Testis (tissue), 2 donors: ENCODE measurements at regions not wholly inside any gene's neighbourhood (a gene's known extent, or its start where the extent isn't known, plus 50 kb on each side); places are given as distances from the start of the nearest gene placed in this dataset.

Source experiments
- POLR2A ChIP-seq: fragments of 450-650 bp; IDR thresholded peaks from one replicate; pipeline ENCODE4 v1.6.1; 2017; ENCODE audit warnings: antibody characterized with exemption, mild to moderate bottlenecking, moderate library complexity
- TF ChIP-seq, protein P1 (sequence below), 3 experiments: fragments of 450-650 bp in 2 of 3; fragments of 200-600 bp in 1 of 3; sonication (generic) in 1 of 3; IDR thresholded peaks; one replicate each; pipeline ENCODE4 v1.5.1; 2016 to 2019; ENCODE audit warnings: antibody characterized with exemption in 3 of 3, mild to moderate bottlenecking in 2 of 3, moderate library complexity in 1 of 3

DNA sequence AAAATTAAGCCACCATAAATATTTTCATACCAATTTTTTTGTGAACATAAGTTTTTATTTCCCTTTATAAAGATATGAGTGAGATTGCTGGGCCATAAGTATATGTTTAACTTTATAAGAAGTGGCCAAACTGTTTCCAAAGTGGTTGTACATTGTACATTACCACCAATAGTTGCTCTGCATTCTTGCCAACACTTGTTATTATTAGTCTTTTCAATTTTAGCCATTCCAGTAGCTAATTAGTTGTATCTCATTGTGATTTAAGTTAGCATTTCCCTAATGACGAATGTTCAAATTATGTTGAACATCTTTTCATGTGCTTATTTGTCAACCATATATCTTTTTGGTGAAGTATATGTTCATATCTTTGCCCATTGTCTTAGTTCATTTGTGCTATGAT lies 64.0 kb upstream of the DNAH14 start:
- TF ChIP-seq, protein P1, sequence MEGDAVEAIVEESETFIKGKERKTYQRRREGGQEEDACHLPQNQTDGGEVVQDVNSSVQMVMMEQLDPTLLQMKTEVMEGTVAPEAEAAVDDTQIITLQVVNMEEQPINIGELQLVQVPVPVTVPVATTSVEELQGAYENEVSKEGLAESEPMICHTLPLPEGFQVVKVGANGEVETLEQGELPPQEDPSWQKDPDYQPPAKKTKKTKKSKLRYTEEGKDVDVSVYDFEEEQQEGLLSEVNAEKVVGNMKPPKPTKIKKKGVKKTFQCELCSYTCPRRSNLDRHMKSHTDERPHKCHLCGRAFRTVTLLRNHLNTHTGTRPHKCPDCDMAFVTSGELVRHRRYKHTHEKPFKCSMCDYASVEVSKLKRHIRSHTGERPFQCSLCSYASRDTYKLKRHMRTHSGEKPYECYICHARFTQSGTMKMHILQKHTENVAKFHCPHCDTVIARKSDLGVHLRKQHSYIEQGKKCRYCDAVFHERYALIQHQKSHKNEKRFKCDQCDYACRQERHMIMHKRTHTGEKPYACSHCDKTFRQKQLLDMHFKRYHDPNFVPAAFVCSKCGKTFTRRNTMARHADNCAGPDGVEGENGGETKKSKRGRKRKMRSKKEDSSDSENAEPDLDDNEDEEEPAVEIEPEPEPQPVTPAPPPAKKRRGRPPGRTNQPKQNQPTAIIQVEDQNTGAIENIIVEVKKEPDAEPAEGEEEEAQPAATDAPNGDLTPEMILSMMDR (IDR thresholded peaks at IDR 0.05) = no peak
- no peak for TF ChIP-seq POLR2A
